HepG2 (cell line): ENCODE measurements at regions not wholly inside any gene's neighbourhood (a gene's known extent, or its start where the extent isn't known, plus 50 kb on each side); places are given as distances from the start of the nearest gene placed in this dataset.

Experiments used
- ATAC-seq: fragments of 200-7000 bp; cut with Tn5 transposase; 3 replicates; pipeline ENCODE4 v1.9.1; 2020; ENCODE audit warnings: mild to moderate bottlenecking, moderate library complexity
- BruUV-seq: library from RNA; stranded (reverse); fragments of 400-500 nt; replicated peaks from 2 replicates; lab custom pipeline; 2021; lab: Mats Ljungman, UMichigan
- CTCF ChIA-PET: fragments of 300-600 bp; formaldehyde crosslinking; extraction: SDS; loops from one replicate; lab custom pipeline; 2021; ENCODE audit warnings: low total read pairs, inconsistent platforms, low intra/inter-chr PET ratio; lab: Yijun Ruan, JAX
- POLR2A ChIA-PET: fragments of 350-600 bp; sonication (Branson Sonifier 250); formaldehyde crosslinking; loops from one replicate; lab custom pipeline; 2020; ENCODE audit warnings: antibody characterized with exemption, inconsistent platforms; lab: Yijun Ruan, JAX
- DNase-seq: peaks from one replicate; pipeline ENCODE4 v3.0.0-alpha.2; 2015; ENCODE audit warnings: low spot score
- FAIRE-seq: peaks from 3 replicates; lab custom pipeline; 2011; peaks lifted over from hg19 to GRCh38; lab: Jason Lieb, UNC
- H2AFZ ChIP-seq: one replicate; pipeline ENCODE4 v1.6.1; 2011; ENCODE audit warnings: low read length, inconsistent platforms
- H3K27ac ChIP-seq: fragments of 300-600 bp; 3 replicates; pipeline ENCODE4 v1.8.0; 2011; ENCODE audit warnings: mixed run types, mild to moderate bottlenecking, mixed read lengths, low read length, inconsistent platforms; ENCODE audit not compliant: insufficient read depth; ENCODE audit errors: extremely low read length
- H3K27me3 ChIP-seq, 2 experiments: fragments of 200-600 bp in 1 of 2; 2 replicates in 1 of 2; 3 replicates in 1 of 2; pipeline versions ENCODE4 v1.6.0 to v1.8.0; 2011; ENCODE audit warnings: low read length in 2 of 2, mild to moderate bottlenecking in 2 of 2, moderate library complexity in 2 of 2, inconsistent platforms in 1 of 2; ENCODE audit not compliant: insufficient read depth in 2 of 2, control insufficient read depth in 1 of 2
- H3K36me3 ChIP-seq, 2 experiments: fragments of 200-600 bp in 1 of 2; replicated peaks in 1 of 2; 2 replicates in 1 of 2; 3 replicates in 1 of 2; pipeline versions ENCODE4 v1.5.1 to v1.8.0; 2011; ENCODE audit warnings: low read length in 2 of 2, inconsistent platforms in 1 of 2; ENCODE audit not compliant: insufficient read depth in 2 of 2, control insufficient read depth in 1 of 2
- H3K4me1 ChIP-seq: 2 replicates; pipeline ENCODE4 v1.5.1; 2012; ENCODE audit warnings: low read length, inconsistent platforms; ENCODE audit not compliant: insufficient read depth
- H3K4me2 ChIP-seq: 2 replicates; pipeline ENCODE4 v1.6.0; 2011; ENCODE audit warnings: low read depth, low read length, inconsistent platforms
- H3K4me3 ChIP-seq, 3 experiments: fragments of 200-600 bp in 1 of 3; sonication (generic), shearing (Covaris generic) in 1 of 3; replicated peaks in 1 of 3; 2 replicates each; pipeline ENCODE4 v1.5.1; 2011 to 2016; ENCODE audit warnings: low read length in 3 of 3, inconsistent platforms in 2 of 3, low read depth in 2 of 3, mild to moderate bottlenecking in 2 of 3, control low read depth in 1 of 3, mixed read lengths in 1 of 3; ENCODE audit not compliant: insufficient read depth in 1 of 3
- H3K79me2 ChIP-seq: one replicate; pipeline ENCODE4 v1.6.1; 2011; ENCODE audit warnings: low read length, inconsistent platforms; ENCODE audit not compliant: insufficient read depth
- H3K9ac ChIP-seq: 2 replicates; pipeline ENCODE4 v1.6.0; 2011; ENCODE audit warnings: mild to moderate bottlenecking, low read depth, low read length, inconsistent platforms; ENCODE audit not compliant: insufficient read depth
- H3K9me3 ChIP-seq: 2 replicates; pipeline ENCODE4 v1.5.1; 2012; ENCODE audit warnings: mild to moderate bottlenecking, low read length
- H4K20me1 ChIP-seq: 2 replicates; pipeline ENCODE4 v1.6.0; 2011; ENCODE audit warnings: inconsistent platforms, mild to moderate bottlenecking, low read length, moderate library complexity; ENCODE audit not compliant: insufficient read depth
- JUNB ChIP-seq: sonication (generic); formaldehyde crosslinking; IDR thresholded peaks from 2 replicates; pipeline ENCODE4 v1.8.0; 2022; ENCODE audit warnings: missing genetic modification reagents, mild to moderate bottlenecking, borderline replicate concordance
- KLF11 ChIP-seq: IDR thresholded peaks from 2 replicates; pipeline ENCODE4 v1.6.1; 2016; ENCODE audit warnings: missing compliant biosample characterization
- KMT2A ChIP-seq: sonication (generic); formaldehyde crosslinking; IDR thresholded peaks from 2 replicates; pipeline ENCODE4 v1.4.0; 2020; ENCODE audit warnings: missing genetic modification reagents
- MTA3 ChIP-seq: sonication (generic); formaldehyde crosslinking; IDR thresholded peaks from 2 replicates; pipeline ENCODE4 v1.4.0; 2020; ENCODE audit warnings: missing genetic modification reagents
- SMYD3 ChIP-seq: sonication (generic); formaldehyde crosslinking; IDR thresholded peaks from 2 replicates; pipeline ENCODE4 v1.8.1; 2023; ENCODE audit warnings: mild to moderate bottlenecking, missing genetic modification reagents
- THAP8 ChIP-seq: sonication (generic); formaldehyde crosslinking; IDR thresholded peaks from 2 replicates; pipeline ENCODE4 v1.5.1; 2020; ENCODE audit warnings: missing genetic modification reagents, mild to moderate bottlenecking, borderline replicate concordance
- ZNF136 ChIP-seq: sonication (generic); formaldehyde crosslinking; IDR thresholded peaks from 2 replicates; pipeline ENCODE4 v1.8.1; 2022; ENCODE audit warnings: low read depth, mild to moderate bottlenecking, moderate library complexity, missing genetic modification reagents
- ZNF382 ChIP-seq: sonication (generic); formaldehyde crosslinking; IDR thresholded peaks from 2 replicates; pipeline ENCODE4 v1.5.0; 2020; ENCODE audit warnings: missing genetic modification reagents, mild to moderate bottlenecking, borderline replicate concordance
- ZNF556 ChIP-seq: sonication (generic); formaldehyde crosslinking; IDR thresholded peaks from 2 replicates; pipeline ENCODE4 v1.4.0; 2020; ENCODE audit warnings: mild to moderate bottlenecking, missing genetic modification reagents, borderline replicate concordance
- ZNF775 ChIP-seq: sonication (generic); formaldehyde crosslinking; IDR thresholded peaks from 2 replicates; pipeline ENCODE4 v1.4.0; 2020; ENCODE audit warnings: missing genetic modification reagents, mild to moderate bottlenecking, moderate library complexity, borderline replicate concordance
- ZNF839 ChIP-seq: sonication (generic); formaldehyde crosslinking; IDR thresholded peaks from 2 replicates; pipeline ENCODE4 v1.4.0; 2020; ENCODE audit warnings: missing genetic modification reagents, mild to moderate bottlenecking, borderline replicate concordance
- WGBS: methylation state at CpG from one replicate; pipeline ENCODE4 v1.1.6; 2017; ENCODE audit warnings: low lambda C conversion rate; 5-methylcytosine and 5-hydroxymethylcytosine counted together
- in situ Hi-C: cut with HindIII; loops from 2 replicates; pipeline ENCODE4 v1.10.0; 2017; ENCODE audit warnings: low pct_unique_long_range_greater_than_20kb; ENCODE audit not compliant: extremely low pct_ligation_motif_present
- intact Hi-C: fragments of 100-400 bp; cut with micrococcal nuclease; formaldehyde crosslinking; loops from one replicate; pipeline ENCODE4 v1.10.0; 2022; ENCODE audit not compliant: unreplicated experiment

- peaks cover 12% of the 10 kb centered on the region for H3K4me1 ChIP-seq
- in situ Hi-C loops = no loop called here
- H3K36me3 ChIP-seq = no peaks in the 10 kb centered on the region
- FAIRE-seq = no peak
- POLR2A ChIA-PET = no interaction called here
- H3K27ac ChIP-seq = no peak overlapping the region
- no peaks in the 10 kb centered on the region for H3K9me3 ChIP-seq
- no TSS peak for BruUV-seq
- TF ChIP-seq ZNF556 (CRISPR knock-in tag) = no peak
- no peak for TF ChIP-seq ZNF136 (CRISPR knock-in tag)
- TF ChIP-seq ZNF839 (CRISPR knock-in tag) = no peak
- no peak for TF ChIP-seq ZNF382
- no peak for TF ChIP-seq KLF11
- no peak for TF ChIP-seq ZNF775 (CRISPR knock-in tag)
- no peak for TF ChIP-seq SMYD3 (CRISPR knock-in tag)
- TF ChIP-seq MTA3 = no peak
- TF ChIP-seq JUNB (CRISPR knock-in tag) = no peak
- TF ChIP-seq THAP8 (CRISPR knock-in tag) = no peak
- no peak for TF ChIP-seq KMT2A (CRISPR knock-in tag)
- TF ChIP-seq, all 625 proteins: peak for 0
- Histone ChIP-seq H3K79me2 (no peaks in the 10 kb centered on the region), H3K9ac (no peak overlapping the region), H4K20me1 (no peaks in the 10 kb centered on the region), H3K4me3 (no peak overlapping the region), H2AFZ (no peak overlapping the region), H3K4me2 (no peak overlapping the region), H3K27me3 (no peaks in the 10 kb centered on the region)
- no peak for DNase-seq
- no peak for ATAC-seq
- 90% methylated on average over 2 of the region's 2 CpGs for WGBS
- intact Hi-C loops = no loop called here
- CTCF ChIA-PET = no interaction called here
These were observed 298.3 kb downstream of the ARL4A start for GRCh38 chr7:12985752-12986151.
